ENCODE measurements at regions not wholly inside any gene's neighbourhood (a gene's known extent, or its start where the extent isn't known, plus 50 kb on each side); places are given as distances from the start of the nearest gene placed in this dataset.

DNA sequence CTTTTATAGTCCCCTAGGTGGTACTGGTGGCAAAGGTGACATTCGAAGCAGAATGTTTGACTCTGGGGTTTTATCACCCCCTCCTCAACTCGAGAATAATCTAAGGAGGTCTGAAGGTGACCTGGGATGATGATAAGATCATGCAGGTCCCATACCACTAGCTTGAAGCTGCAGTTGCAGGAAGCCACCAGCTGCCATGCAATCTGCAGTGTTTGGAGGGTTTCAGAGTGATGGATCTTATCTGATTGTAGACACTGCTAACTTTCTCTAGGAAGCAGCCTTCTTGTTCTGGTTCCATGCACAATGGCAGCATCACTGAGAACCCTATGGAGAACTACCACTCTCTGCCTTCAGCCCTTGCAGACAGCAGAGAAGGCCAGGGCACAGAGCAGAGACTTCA lies 59.4 kb upstream of the LRPPRC start:
- TF ChIP-seq, protein P1, sequence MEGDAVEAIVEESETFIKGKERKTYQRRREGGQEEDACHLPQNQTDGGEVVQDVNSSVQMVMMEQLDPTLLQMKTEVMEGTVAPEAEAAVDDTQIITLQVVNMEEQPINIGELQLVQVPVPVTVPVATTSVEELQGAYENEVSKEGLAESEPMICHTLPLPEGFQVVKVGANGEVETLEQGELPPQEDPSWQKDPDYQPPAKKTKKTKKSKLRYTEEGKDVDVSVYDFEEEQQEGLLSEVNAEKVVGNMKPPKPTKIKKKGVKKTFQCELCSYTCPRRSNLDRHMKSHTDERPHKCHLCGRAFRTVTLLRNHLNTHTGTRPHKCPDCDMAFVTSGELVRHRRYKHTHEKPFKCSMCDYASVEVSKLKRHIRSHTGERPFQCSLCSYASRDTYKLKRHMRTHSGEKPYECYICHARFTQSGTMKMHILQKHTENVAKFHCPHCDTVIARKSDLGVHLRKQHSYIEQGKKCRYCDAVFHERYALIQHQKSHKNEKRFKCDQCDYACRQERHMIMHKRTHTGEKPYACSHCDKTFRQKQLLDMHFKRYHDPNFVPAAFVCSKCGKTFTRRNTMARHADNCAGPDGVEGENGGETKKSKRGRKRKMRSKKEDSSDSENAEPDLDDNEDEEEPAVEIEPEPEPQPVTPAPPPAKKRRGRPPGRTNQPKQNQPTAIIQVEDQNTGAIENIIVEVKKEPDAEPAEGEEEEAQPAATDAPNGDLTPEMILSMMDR (IDR thresholded peaks at IDR 0.05 in 2 of 3, conservative IDR thresholded peaks at IDR 0.05 in 1 of 3; ENCODE audit: control insufficient read depth in 2 of 3, extremely low read depth in 1 of 3, insufficient read depth in 1 of 3, low read depth in 3 of 3, low read length in 3 of 3) = no peak
- TF ChIP-seq TAF1 (IDR thresholded peaks at IDR 0.05; ENCODE audit: borderline replicate concordance, low read depth, low read length) = no peak
- no peak for TF ChIP-seq KAT2A (conservative IDR thresholded peaks at IDR 0.05; ENCODE audit: control insufficient read depth, low read depth, low read length)
- TF ChIP-seq MYC (IDR thresholded peaks at IDR 0.05; ENCODE audit: insufficient read depth, insufficient read length, insufficient replicate concordance, low read length, severe bottlenecking) = no peak
- no peak for TF ChIP-seq EGR1 (IDR thresholded peaks at IDR 0.05; ENCODE audit: borderline replicate concordance in 1 of 2, low read depth in 2 of 2, low read length in 2 of 2)
- no peak for TF ChIP-seq SIX5 (IDR thresholded peaks at IDR 0.05; ENCODE audit: low read depth, low read length, severe bottlenecking)
- TF ChIP-seq ZNF622 (IDR thresholded peaks at IDR 0.05) = no peak
- TF ChIP-seq CEBPB (IDR thresholded peaks at IDR 0.05; ENCODE audit: borderline replicate concordance in 1 of 2, low read depth in 2 of 2, low read length in 2 of 2) = no peak
- no peak for TF ChIP-seq POLR2A (IDR thresholded peaks at IDR 0.05; ENCODE audit: low read depth, low read length)
